Smooth muscle cell (in vitro differentiated cells): ENCODE measurements at regions not wholly inside any gene's neighbourhood (a gene's known extent, or its start where the extent isn't known, plus 50 kb on each side); places are given as distances from the start of the nearest gene placed in this dataset.

Experiments
- DNase-seq: peaks from one replicate; lab custom pipeline; 2025; ENCODE audit not compliant: unreplicated experiment; lab: John Stamatoyannopoulos, UW
- H2AFZ ChIP-seq: fragments of 200-600 bp; sonication (generic); 2 replicates; pipeline ENCODE4 v1.6.0; 2016; ENCODE audit warnings: antibody characterized with exemption, low read depth, mild to moderate bottlenecking
- H3F3A ChIP-seq: fragments of 200-600 bp; sonication (generic); 2 replicates; pipeline ENCODE4 v1.6.0; 2017; ENCODE audit warnings: antibody characterized with exemption, low read depth
- H3K27ac ChIP-seq: fragments of 200-600 bp; sonication (generic); 2 replicates; pipeline ENCODE4 v1.5.1; 2016; ENCODE audit warnings: low read depth, mild to moderate bottlenecking
- H3K27me3 ChIP-seq: fragments of 200-600 bp; sonication (generic); 2 replicates; pipeline ENCODE4 v1.6.1; 2016; ENCODE audit warnings: low read depth, mild to moderate bottlenecking
- H3K36me3 ChIP-seq: fragments of 200-600 bp; sonication (generic); 2 replicates; pipeline ENCODE4 v1.5.1; 2016; ENCODE audit warnings: low read depth
- H3K4me1 ChIP-seq: fragments of 200-600 bp; sonication (generic); 2 replicates; pipeline ENCODE4 v1.5.1; 2016; ENCODE audit warnings: low read depth
- H3K4me2 ChIP-seq: fragments of 200-600 bp; sonication (generic); 2 replicates; pipeline ENCODE4 v1.6.0; 2016; ENCODE audit warnings: mild to moderate bottlenecking
- H3K4me3 ChIP-seq: fragments of 200-600 bp; sonication (generic); 2 replicates; pipeline ENCODE4 v1.5.1; 2016; ENCODE audit warnings: mild to moderate bottlenecking
- H3K79me2 ChIP-seq: fragments of 200-600 bp; sonication (generic); 2 replicates; pipeline ENCODE4 v1.6.0; 2016; ENCODE audit warnings: low read depth, mild to moderate bottlenecking
- H3K9ac ChIP-seq: fragments of 200-600 bp; sonication (generic); 2 replicates; pipeline ENCODE4 v1.6.0; 2016; ENCODE audit warnings: low read depth
- H3K9me3 ChIP-seq: fragments of 200-600 bp; sonication (generic); replicated peaks from 2 replicates; pipeline ENCODE4 v1.5.1; 2016; ENCODE audit warnings: low read depth
- H4K20me1 ChIP-seq: fragments of 200-600 bp; sonication (generic); 2 replicates; pipeline ENCODE4 v1.6.0; 2016; ENCODE audit warnings: low read depth
- WGBS: methylation state at CpG from one replicate; pipeline ENCODE4 v1.1.7; 2016; ENCODE audit warnings: low lambda C conversion rate; 5-methylcytosine and 5-hydroxymethylcytosine counted together
- TF ChIP-seq, protein P1 (sequence below): fragments of 200-600 bp; sonication (generic); IDR thresholded peaks from 2 replicates; pipeline ENCODE4 v1.5.1; 2017; ENCODE audit warnings: borderline replicate concordance, mild to moderate bottlenecking, antibody characterized with exemption; ENCODE audit not compliant: insufficient read depth, poor library complexity, severe bottlenecking

- H3K27me3 ChIP-seq: no peaks in the 10 kb centered on the region
- TF ChIP-seq, protein P1, sequence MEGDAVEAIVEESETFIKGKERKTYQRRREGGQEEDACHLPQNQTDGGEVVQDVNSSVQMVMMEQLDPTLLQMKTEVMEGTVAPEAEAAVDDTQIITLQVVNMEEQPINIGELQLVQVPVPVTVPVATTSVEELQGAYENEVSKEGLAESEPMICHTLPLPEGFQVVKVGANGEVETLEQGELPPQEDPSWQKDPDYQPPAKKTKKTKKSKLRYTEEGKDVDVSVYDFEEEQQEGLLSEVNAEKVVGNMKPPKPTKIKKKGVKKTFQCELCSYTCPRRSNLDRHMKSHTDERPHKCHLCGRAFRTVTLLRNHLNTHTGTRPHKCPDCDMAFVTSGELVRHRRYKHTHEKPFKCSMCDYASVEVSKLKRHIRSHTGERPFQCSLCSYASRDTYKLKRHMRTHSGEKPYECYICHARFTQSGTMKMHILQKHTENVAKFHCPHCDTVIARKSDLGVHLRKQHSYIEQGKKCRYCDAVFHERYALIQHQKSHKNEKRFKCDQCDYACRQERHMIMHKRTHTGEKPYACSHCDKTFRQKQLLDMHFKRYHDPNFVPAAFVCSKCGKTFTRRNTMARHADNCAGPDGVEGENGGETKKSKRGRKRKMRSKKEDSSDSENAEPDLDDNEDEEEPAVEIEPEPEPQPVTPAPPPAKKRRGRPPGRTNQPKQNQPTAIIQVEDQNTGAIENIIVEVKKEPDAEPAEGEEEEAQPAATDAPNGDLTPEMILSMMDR: no peak
These were observed 114.2 kb downstream of the CNTN3 start for GRCh38 chr3:74500257-74500656.

GRCh38 chr3:74491874-74492273 is 122.6 kb downstream of the CNTN3 start:
- H2AFZ ChIP-seq: no peak overlapping the region
- no peaks in the 10 kb centered on the region for H3F3A ChIP-seq
- no peak overlapping the region for H3K27ac ChIP-seq
- H3K9me3 ChIP-seq: no peaks in the 10 kb centered on the region
- H3K27me3 ChIP-seq: no peaks in the 10 kb centered on the region
- no peaks in the 10 kb centered on the region for H3K79me2 ChIP-seq
- no peak overlapping the region for H3K4me3 ChIP-seq
- 59% methylated on average over 1 of the region's 1 CpG for WGBS
- H4K20me1 ChIP-seq: no peaks in the 10 kb centered on the region
- H3K4me2 ChIP-seq: no peak overlapping the region
- no peak overlapping the region for H3K9ac ChIP-seq
- no peaks in the 10 kb centered on the region for H3K4me1 ChIP-seq
- TF ChIP-seq, protein P1: no peak
- DNase-seq: no peak
- H3K36me3 ChIP-seq: no peaks in the 10 kb centered on the region

More at GRCh38 chr3:74500257-74500656, 114.2 kb downstream of the CNTN3 start:
- H3K4me2 ChIP-seq: no peak overlapping the region
- 89% methylated on average over 5 of the region's 5 CpGs for WGBS
- H3K9ac ChIP-seq: no peak overlapping the region
- no peaks in the 10 kb centered on the region for H3F3A ChIP-seq
- no peaks in the 10 kb centered on the region for H3K4me1 ChIP-seq
- H4K20me1 ChIP-seq: no peaks in the 10 kb centered on the region
- no peaks in the 10 kb centered on the region for H3K36me3 ChIP-seq
- H3K79me2 ChIP-seq: no peaks in the 10 kb centered on the region
- no peak for DNase-seq
- no peak overlapping the region for H2AFZ ChIP-seq
- no peak overlapping the region for H3K27ac ChIP-seq
- H3K4me3 ChIP-seq: no peak overlapping the region
- no peaks in the 10 kb centered on the region for H3K9me3 ChIP-seq

GRCh38 chr3:74489050-74489792 is 125.2 kb downstream of the CNTN3 start:
- no peaks in the 10 kb centered on the region for H3K79me2 ChIP-seq
- H3K9me3 ChIP-seq: no peaks in the 10 kb centered on the region
- TF ChIP-seq, protein P1: no peak
- peak overlapping the region; percentile 4 for H2AFZ ChIP-seq
- H3K4me2 ChIP-seq: no peak overlapping the region
- no peak overlapping the region for H3K4me3 ChIP-seq
- no peak for DNase-seq
- H3K9ac ChIP-seq: no peak overlapping the region
- WGBS: 48% methylated on average over 3 of the region's 3 CpGs
- no peaks in the 10 kb centered on the region for H3K4me1 ChIP-seq
- H3K36me3 ChIP-seq: no peaks in the 10 kb centered on the region
- no peak overlapping the region for H3K27ac ChIP-seq
- no peaks in the 10 kb centered on the region for H4K20me1 ChIP-seq
- H3K27me3 ChIP-seq: no peaks in the 10 kb centered on the region
- no peaks in the 10 kb centered on the region for H3F3A ChIP-seq

- Histone ChIP-seq H4K20me1 (no peaks in the 10 kb centered on the region), H3K9me3 (no peaks in the 10 kb centered on the region), H3K79me2 (no peaks in the 10 kb centered on the region), H3K4me3 (no peak overlapping the region), H3K36me3 (no peaks in the 10 kb centered on the region), H3K4me2 (no peak overlapping the region), H3K9ac (no peak overlapping the region), H3K27me3 (no peaks in the 10 kb centered on the region), H3K27ac (no peak overlapping the region), H2AFZ (no peak overlapping the region), H3K4me1 (no peaks in the 10 kb centered on the region), H3F3A (no peaks in the 10 kb centered on the region)
- TF ChIP-seq, protein P1: no peak
- DNase-seq: no peak
These were observed 134.5 kb downstream of the CNTN3 start for GRCh38 chr3:74479915-74480314.
